ENCODE measurements at regions not wholly inside any gene's neighbourhood (a gene's known extent, or its start where the extent isn't known, plus 50 kb on each side); places are given as distances from the start of the nearest gene placed in this dataset.

GRCh38 chr14:64645220-64645892, 58.9 kb upstream of the PLEKHG3 start:
- Histone ChIP-seq H3K4me3 (no peak overlapping the region), H3K9me3 (peaks cover 0 to 3% (median 0%) of the 10 kb centered on the region in 4 donors), H3K27ac (peak overlapping the region; percentile 41 to 89 (median 66)), H3K4me1 (peaks cover 0 to 16% (median 4%) of the 10 kb centered on the region in 4 donors), H3K27me3 (no peaks in the 10 kb centered on the region), H3K36me3 (no peaks in the 10 kb centered on the region)
- WGBS, 2 donors, result 20 to 23% methylated on average over 10 of the region's 10 CpGs
- TF ChIP-seq, protein P1, sequence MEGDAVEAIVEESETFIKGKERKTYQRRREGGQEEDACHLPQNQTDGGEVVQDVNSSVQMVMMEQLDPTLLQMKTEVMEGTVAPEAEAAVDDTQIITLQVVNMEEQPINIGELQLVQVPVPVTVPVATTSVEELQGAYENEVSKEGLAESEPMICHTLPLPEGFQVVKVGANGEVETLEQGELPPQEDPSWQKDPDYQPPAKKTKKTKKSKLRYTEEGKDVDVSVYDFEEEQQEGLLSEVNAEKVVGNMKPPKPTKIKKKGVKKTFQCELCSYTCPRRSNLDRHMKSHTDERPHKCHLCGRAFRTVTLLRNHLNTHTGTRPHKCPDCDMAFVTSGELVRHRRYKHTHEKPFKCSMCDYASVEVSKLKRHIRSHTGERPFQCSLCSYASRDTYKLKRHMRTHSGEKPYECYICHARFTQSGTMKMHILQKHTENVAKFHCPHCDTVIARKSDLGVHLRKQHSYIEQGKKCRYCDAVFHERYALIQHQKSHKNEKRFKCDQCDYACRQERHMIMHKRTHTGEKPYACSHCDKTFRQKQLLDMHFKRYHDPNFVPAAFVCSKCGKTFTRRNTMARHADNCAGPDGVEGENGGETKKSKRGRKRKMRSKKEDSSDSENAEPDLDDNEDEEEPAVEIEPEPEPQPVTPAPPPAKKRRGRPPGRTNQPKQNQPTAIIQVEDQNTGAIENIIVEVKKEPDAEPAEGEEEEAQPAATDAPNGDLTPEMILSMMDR (IDR thresholded peaks at IDR 0.05), result no peak
- TF ChIP-seq EP300 (IDR thresholded peaks at IDR 0.05) (peak; percentile 42 to 72), POLR2A (IDR thresholded peaks at IDR 0.05) (no peak)
- DNase-seq (ENCODE audit: low spot score in 2 of 2), result peak in 1 of 2 donors; percentile 53

GRCh38 chr14:64646103-64646502, 58.1 kb upstream of the PLEKHG3 start:
- Histone ChIP-seq H3K4me3 (no peak overlapping the region), H3K27ac (peak overlapping the region; percentile 41 to 89 (median 66)), H3K9me3 (peaks cover 0 to 3% (median 0%) of the 10 kb centered on the region in 4 donors), H3K27me3 (no peaks in the 10 kb centered on the region), H3K36me3 (no peaks in the 10 kb centered on the region), H3K4me1 (peaks cover 0 to 16% (median 4%) of the 10 kb centered on the region in 4 donors)
- 53 to 56% methylated on average over 5 of the region's 5 CpGs for WGBS, 2 donors
- TF ChIP-seq POLR2A (IDR thresholded peaks at IDR 0.05), result no peak
- TF ChIP-seq, protein P1 (IDR thresholded peaks at IDR 0.05), result no peak
- TF ChIP-seq EP300 (IDR thresholded peaks at IDR 0.05), result no peak
- peak in 1 of 2 donors; percentile 36 for DNase-seq (ENCODE audit: low spot score in 2 of 2)

DNA sequence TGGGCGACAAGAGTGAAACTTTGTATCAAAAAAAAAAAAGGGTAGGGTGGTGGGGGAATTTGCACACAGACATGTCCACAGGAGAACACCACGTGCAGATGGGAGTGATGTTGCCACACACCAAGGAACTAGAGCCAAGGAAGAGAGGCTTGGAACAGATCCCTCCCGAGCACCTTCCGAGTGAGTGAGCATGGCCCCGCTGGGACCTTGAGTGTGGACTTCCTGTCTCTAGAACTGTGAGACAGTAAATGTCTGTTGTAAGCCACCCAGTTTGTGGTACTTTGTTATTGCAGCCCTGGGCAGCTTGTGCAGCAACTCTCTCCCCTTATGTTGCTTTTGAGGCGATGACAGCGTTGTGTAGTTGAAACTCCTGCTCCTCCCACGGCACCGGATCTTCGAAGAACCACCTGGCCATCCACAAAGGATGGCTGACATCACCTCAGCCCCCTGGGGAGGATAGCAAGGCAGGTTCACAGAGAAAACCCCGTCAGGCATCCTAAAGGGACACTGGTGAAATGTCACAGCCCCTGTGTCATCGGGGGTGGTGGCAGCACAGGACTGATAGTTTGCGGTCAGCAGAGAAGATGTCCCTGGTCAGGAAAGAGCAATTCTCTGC, 54.7 kb upstream of the PLEKHG3 start:
- Histone ChIP-seq H3K27ac (peak overlapping the region in 1 of 4 donors; percentile 42), H3K9me3 (no peaks in the 10 kb centered on the region), H3K4me1 (peaks cover 0 to 16% (median 4%) of the 10 kb centered on the region in 4 donors), H3K36me3 (no peaks in the 10 kb centered on the region), H3K27me3 (no peaks in the 10 kb centered on the region), H3K4me3 (no peak overlapping the region)
- TF ChIP-seq, protein P1 (IDR thresholded peaks at IDR 0.05), result no peak
- TF ChIP-seq POLR2A (IDR thresholded peaks at IDR 0.05) (no peak), EP300 (IDR thresholded peaks at IDR 0.05) (peak; percentile 24 to 84)
- peak; percentile 80 to 81 for DNase-seq (ENCODE audit: low spot score in 2 of 2)
- WGBS, 2 donors, result 53 to 54% methylated on average over 13 of the region's 13 CpGs

DNA sequence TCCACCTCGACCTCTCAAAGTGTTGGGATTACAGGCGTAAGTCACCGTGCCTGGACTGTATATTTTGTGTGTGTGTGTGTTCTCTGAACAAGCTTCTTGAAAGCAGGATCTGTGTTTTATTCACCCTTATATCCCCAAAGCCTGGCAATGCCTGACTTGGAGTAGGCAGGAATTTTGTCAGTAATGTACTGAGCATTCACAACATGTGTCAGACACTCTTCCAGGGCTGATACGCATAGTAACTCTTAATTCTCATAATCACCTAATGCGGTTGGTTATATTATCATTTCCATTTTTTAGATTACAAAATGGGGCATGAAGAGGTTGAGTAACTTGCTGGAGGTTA, 50.4 kb upstream of the PLEKHG3 start:
- DNase-seq (ENCODE audit: low spot score in 2 of 2), result no peak
- Histone ChIP-seq H3K27ac (peak overlapping the region in 2 of 4 donors; percentile 30 to 63), H3K36me3 (no peaks in the 10 kb centered on the region), H3K4me3 (no peak overlapping the region), H3K9me3 (no peaks in the 10 kb centered on the region), H3K4me1 (no peaks in the 10 kb centered on the region), H3K27me3 (no peaks in the 10 kb centered on the region)
- 86 to 88% methylated on average over 5 of the region's 5 CpGs for WGBS, 2 donors
- TF ChIP-seq, protein P1 (IDR thresholded peaks at IDR 0.05), result no peak
- TF ChIP-seq EP300 (IDR thresholded peaks at IDR 0.05) (no peak), POLR2A (IDR thresholded peaks at IDR 0.05) (no peak)

DNA sequence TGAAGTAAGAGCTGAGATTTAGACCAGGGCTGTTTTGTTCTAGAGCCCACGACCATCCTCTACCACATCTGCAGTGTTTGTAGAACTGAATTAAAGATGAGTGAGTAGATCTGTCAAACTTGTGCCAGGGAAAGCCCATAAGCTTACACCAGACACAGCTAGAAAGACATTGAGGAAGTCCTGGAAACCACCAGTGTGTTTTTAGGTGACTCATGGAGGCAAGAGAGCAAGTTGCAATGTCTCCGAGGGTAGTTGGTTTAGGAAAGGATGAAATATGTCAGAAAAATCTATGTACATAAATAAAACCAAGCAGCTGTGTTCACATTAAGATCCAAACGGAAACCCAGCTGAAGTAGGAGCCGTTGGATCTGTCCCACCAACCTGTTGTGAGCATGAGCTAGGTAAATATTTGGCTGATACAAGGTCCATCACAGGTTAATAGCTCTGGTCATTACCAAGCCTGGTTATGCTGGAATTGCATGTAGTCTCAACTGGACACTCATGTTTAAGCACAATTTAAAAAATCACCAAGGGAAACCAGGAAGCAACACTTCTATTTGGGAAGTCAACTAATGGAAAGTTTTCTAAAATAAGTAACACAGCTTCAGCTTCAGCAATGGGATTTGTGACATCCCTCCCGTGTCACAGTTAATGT, 49.9 kb upstream of the PLEKHG3 start:
- Histone ChIP-seq H3K9me3 (no peaks in the 10 kb centered on the region), H3K4me1 (no peaks in the 10 kb centered on the region), H3K27me3 (no peaks in the 10 kb centered on the region), H3K4me3 (no peak overlapping the region), H3K36me3 (no peaks in the 10 kb centered on the region), H3K27ac (peak overlapping the region in 2 of 4 donors; percentile 30 to 63)
- no peak for DNase-seq (ENCODE audit: low spot score in 2 of 2)
- WGBS, 2 donors, result 34 to 37% methylated on average over 5 of the region's 5 CpGs
- TF ChIP-seq, protein P1 (IDR thresholded peaks at IDR 0.05), result no peak
- TF ChIP-seq EP300 (IDR thresholded peaks at IDR 0.05) (no peak), POLR2A (IDR thresholded peaks at IDR 0.05) (no peak)

Data from tibial nerve (tissue), 4 donors.